K562 (cell line): ENCODE measurements at regions not wholly inside any gene's neighbourhood (a gene's known extent, or its start where the extent isn't known, plus 50 kb on each side); places are given as distances from the start of the nearest gene placed in this dataset.

ENCODE experiments used
- DPF2 ChIP-seq: fragments of 450-650 bp; IDR thresholded peaks from 2 replicates; pipeline ENCODE4 v1.6.1; 2016
- EP300 ChIP-seq: IDR thresholded peaks from 2 replicates; pipeline ENCODE4 v1.6.1; 2012; ENCODE audit warnings: low read length, improper control_type of control experiment
- MAFG ChIP-seq: fragments of 450-650 bp; conservative IDR thresholded peaks from 2 replicates; pipeline ENCODE4 v1.6.1; 2016; ENCODE audit warnings: missing genetic modification characterization, missing compliant biosample characterization
- MED1 ChIP-seq: sonication (generic); formaldehyde crosslinking; IDR thresholded peaks from 2 replicates; pipeline ENCODE4 v1.8.1; 2023; ENCODE audit warnings: missing genetic modification reagents, borderline replicate concordance
- MTA3 ChIP-seq: fragments of 450-650 bp; formaldehyde crosslinking; IDR thresholded peaks from 2 replicates; pipeline ENCODE4 v1.6.1; 2017; ENCODE audit warnings: mild to moderate bottlenecking, borderline replicate concordance
- SMARCA5 ChIP-seq: fragments of 450-650 bp; IDR thresholded peaks from 2 replicates; pipeline ENCODE4 v1.6.1; 2016
- STAT5A ChIP-seq: IDR thresholded peaks from 2 replicates; pipeline ENCODE4 v1.6.1; 2012; ENCODE audit warnings: low read length, inconsistent platforms, borderline replicate concordance
- TRIM24 ChIP-seq, 2 experiments: fragments of 450-650 bp; IDR thresholded peaks; 2 replicates each; pipeline ENCODE4 v1.6.1; 2016
- ZBTB17 ChIP-seq: fragments of 450-650 bp; formaldehyde crosslinking; IDR thresholded peaks from 2 replicates; pipeline ENCODE4 v1.4.0; 2020; ENCODE audit warnings: mild to moderate bottlenecking
- ZC3H8 ChIP-seq: fragments of 450-650 bp; IDR thresholded peaks from 2 replicates; pipeline ENCODE4 v1.6.1; 2017
- ZNF316 ChIP-seq: fragments of 450-650 bp; IDR thresholded peaks from 2 replicates; pipeline ENCODE4 v1.6.1; 2016
- ZNF431 ChIP-seq: sonication (generic); formaldehyde crosslinking; IDR thresholded peaks from 2 replicates; pipeline ENCODE4 v1.8.0; 2022; ENCODE audit warnings: mild to moderate bottlenecking, missing genetic modification reagents
- TF ChIP-seq, protein P1 (sequence below), 2 experiments: IDR thresholded peaks in 1 of 2; conservative IDR thresholded peaks in 1 of 2; 2 replicates each; pipeline ENCODE4 v1.6.1; 2016; ENCODE audit warnings: low read depth in 2 of 2, mild to moderate bottlenecking in 1 of 2, missing compliant biosample characterization in 1 of 2, missing genetic modification characterization in 1 of 2, moderate library complexity in 1 of 2
- TF ChIP-seq, protein P2 (sequence below): fragments of 250-450 bp; sonication (Bioruptor Pico); IDR thresholded peaks from 2 replicates; pipeline ENCODE4 v1.8.0; 2022; ENCODE audit warnings: moderate library complexity, mild to moderate bottlenecking, inconsistent platforms
- TF ChIP-seq, protein P3 (sequence below): fragments of 450-650 bp; formaldehyde crosslinking; IDR thresholded peaks from 2 replicates; pipeline ENCODE4 v1.4.0; 2020; ENCODE audit warnings: mild to moderate bottlenecking, moderate library complexity
- TF ChIP-seq, protein P4 (sequence below): fragments of 200-800 bp; sonication (Bioruptor generic); IDR thresholded peaks from 2 replicates; pipeline ENCODE4 v1.6.1; 2017; ENCODE audit warnings: missing genetic modification characterization, missing compliant biosample characterization
- TF ChIP-seq, protein P5 (sequence below): IDR thresholded peaks from 2 replicates; pipeline ENCODE4 v1.6.1; 2014; ENCODE audit warnings: antibody characterized with exemption
- TF ChIP-seq, protein P6 (sequence below), 2 experiments: fragments of 450-650 bp in 1 of 2; IDR thresholded peaks; 2 replicates each; pipeline ENCODE4 v1.6.1; 2011 to 2017; ENCODE audit warnings: low read depth in 2 of 2, antibody characterized with exemption in 1 of 2, borderline replicate concordance in 1 of 2, low read length in 1 of 2, mild to moderate bottlenecking in 1 of 2, mixed read lengths in 1 of 2; ENCODE audit not compliant: control insufficient read depth in 1 of 2

DNA sequence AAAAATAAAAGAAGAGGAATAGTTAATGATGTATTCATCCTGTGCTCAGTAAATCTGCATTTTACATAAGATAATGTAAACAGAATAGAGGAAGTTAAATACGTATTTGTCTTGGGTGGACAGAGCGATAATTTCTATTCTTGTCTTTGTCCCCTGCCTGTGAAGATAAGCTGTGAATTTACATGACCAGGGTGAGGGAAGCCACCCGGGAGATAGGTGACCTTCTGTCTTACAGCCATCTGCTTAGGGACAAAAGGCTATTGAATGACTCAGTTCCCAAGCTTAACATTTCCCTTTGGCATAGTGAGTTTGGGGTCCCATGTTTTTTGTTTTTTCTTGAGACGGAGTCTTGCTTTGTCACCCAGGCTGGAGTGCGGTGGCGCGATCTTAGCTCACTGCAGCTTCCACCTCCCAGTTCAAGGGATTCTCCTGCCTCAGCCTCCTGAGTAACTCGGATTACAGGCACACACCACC is 88.7 kb upstream of the KCTD7 start (continued):
- TF ChIP-seq, protein P1, sequence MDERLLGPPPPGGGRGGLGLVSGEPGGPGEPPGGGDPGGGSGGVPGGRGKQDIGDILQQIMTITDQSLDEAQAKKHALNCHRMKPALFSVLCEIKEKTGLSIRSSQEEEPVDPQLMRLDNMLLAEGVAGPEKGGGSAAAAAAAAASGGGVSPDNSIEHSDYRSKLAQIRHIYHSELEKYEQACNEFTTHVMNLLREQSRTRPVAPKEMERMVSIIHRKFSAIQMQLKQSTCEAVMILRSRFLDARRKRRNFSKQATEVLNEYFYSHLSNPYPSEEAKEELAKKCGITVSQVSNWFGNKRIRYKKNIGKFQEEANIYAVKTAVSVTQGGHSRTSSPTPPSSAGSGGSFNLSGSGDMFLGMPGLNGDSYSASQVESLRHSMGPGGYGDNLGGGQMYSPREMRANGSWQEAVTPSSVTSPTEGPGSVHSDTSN (CRISPR knock-in tag; IDR thresholded peaks at IDR 0.05; ENCODE audit: low read depth), result no peak
- TF ChIP-seq, protein P1 (tag; conservative IDR thresholded peaks at IDR 0.05; ENCODE audit: low read depth), result peak; percentile 80
- TF ChIP-seq ZBTB17 (CRISPR knock-in tag), result no peak
- 0 out of 2 replicates have a peak, but pooled peaks have one; percentile 26 for TF ChIP-seq ZNF431
- TF ChIP-seq MAFG, result peak; percentile 39; the same call in 1 of the 2 replicates
- TF ChIP-seq, protein P2, sequence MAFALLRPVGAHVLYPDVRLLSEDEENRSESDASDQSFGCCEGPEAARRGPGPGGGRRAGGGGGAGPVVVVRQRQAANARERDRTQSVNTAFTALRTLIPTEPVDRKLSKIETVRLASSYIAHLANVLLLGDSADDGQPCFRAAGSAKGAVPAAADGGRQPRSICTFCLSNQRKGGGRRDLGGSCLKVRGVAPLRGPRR, result no peak
- TF ChIP-seq, protein P3, sequence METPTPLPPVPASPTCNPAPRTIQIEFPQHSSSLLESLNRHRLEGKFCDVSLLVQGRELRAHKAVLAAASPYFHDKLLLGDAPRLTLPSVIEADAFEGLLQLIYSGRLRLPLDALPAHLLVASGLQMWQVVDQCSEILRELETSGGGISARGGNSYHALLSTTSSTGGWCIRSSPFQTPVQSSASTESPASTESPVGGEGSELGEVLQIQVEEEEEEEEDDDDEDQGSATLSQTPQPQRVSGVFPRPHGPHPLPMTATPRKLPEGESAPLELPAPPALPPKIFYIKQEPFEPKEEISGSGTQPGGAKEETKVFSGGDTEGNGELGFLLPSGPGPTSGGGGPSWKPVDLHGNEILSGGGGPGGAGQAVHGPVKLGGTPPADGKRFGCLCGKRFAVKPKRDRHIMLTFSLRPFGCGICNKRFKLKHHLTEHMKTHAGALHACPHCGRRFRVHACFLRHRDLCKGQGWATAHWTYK (CRISPR knock-in tag), result 0 out of 2 replicates have a peak, but pooled peaks have one; percentile 24
- TF ChIP-seq, protein P4, sequence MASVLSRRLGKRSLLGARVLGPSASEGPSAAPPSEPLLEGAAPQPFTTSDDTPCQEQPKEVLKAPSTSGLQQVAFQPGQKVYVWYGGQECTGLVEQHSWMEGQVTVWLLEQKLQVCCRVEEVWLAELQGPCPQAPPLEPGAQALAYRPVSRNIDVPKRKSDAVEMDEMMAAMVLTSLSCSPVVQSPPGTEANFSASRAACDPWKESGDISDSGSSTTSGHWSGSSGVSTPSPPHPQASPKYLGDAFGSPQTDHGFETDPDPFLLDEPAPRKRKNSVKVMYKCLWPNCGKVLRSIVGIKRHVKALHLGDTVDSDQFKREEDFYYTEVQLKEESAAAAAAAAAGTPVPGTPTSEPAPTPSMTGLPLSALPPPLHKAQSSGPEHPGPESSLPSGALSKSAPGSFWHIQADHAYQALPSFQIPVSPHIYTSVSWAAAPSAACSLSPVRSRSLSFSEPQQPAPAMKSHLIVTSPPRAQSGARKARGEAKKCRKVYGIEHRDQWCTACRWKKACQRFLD (CRISPR knock-in tag), result peak; percentile 85; the same call in 1 of the 2 replicates
- peak; percentile 90 for TF ChIP-seq DPF2
- TF ChIP-seq, protein P5, sequence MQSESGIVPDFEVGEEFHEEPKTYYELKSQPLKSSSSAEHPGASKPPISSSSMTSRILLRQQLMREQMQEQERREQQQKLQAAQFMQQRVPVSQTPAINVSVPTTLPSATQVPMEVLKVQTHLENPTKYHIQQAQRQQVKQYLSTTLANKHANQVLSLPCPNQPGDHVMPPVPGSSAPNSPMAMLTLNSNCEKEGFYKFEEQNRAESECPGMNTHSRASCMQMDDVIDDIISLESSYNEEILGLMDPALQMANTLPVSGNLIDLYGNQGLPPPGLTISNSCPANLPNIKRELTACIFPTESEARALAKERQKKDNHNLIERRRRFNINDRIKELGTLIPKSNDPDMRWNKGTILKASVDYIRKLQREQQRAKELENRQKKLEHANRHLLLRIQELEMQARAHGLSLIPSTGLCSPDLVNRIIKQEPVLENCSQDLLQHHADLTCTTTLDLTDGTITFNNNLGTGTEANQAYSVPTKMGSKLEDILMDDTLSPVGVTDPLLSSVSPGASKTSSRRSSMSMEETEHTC, result peak; percentile 27; the same call in 1 of the 2 replicates
- peak; percentile 85 for TF ChIP-seq STAT5A
- 0 out of 2 replicates have a peak, but pooled peaks have one; percentile 37 for TF ChIP-seq MTA3
- no peak for TF ChIP-seq MED1 (CRISPR knock-in tag)
- peak; percentile 48; the same call in 1 of the 2 replicates for TF ChIP-seq SMARCA5
- TF ChIP-seq EP300, result peak; percentile 88
- 0 out of 2 replicates have a peak, but pooled peaks have one; percentile 22 for TF ChIP-seq ZNF316
- TF ChIP-seq ZC3H8, result 0 out of 2 replicates have a peak, but pooled peaks have one; percentile 50
- TF ChIP-seq, protein P6, sequence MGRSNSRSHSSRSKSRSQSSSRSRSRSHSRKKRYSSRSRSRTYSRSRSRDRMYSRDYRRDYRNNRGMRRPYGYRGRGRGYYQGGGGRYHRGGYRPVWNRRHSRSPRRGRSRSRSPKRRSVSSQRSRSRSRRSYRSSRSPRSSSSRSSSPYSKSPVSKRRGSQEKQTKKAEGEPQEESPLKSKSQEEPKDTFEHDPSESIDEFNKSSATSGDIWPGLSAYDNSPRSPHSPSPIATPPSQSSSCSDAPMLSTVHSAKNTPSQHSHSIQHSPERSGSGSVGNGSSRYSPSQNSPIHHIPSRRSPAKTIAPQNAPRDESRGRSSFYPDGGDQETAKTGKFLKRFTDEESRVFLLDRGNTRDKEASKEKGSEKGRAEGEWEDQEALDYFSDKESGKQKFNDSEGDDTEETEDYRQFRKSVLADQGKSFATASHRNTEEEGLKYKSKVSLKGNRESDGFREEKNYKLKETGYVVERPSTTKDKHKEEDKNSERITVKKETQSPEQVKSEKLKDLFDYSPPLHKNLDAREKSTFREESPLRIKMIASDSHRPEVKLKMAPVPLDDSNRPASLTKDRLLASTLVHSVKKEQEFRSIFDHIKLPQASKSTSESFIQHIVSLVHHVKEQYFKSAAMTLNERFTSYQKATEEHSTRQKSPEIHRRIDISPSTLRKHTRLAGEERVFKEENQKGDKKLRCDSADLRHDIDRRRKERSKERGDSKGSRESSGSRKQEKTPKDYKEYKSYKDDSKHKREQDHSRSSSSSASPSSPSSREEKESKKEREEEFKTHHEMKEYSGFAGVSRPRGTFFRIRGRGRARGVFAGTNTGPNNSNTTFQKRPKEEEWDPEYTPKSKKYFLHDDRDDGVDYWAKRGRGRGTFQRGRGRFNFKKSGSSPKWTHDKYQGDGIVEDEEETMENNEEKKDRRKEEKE (IDR thresholded peaks at IDR 0.05; ENCODE audit: borderline replicate concordance in 1 of 2, control insufficient read depth in 1 of 2, low read depth in 2 of 2, low read length in 1 of 2), result 0 out of 4 replicates have a peak, but pooled peaks of 1 of the 2 experiments have one; percentile 54
- peak; percentile 85 to 89 for TF ChIP-seq TRIM24 (IDR thresholded peaks at IDR 0.05)
